Thoracic aorta (tissue), 2 donors: ENCODE measurements at regions not wholly inside any gene's neighbourhood (a gene's known extent, or its start where the extent isn't known, plus 50 kb on each side); places are given as distances from the start of the nearest gene placed in this dataset.

Source experiments
- ATAC-seq: fragments of 150-250 bp; one replicate; pipeline ENCODE4 v1.8.0; 2017; ENCODE audit warnings: low read depth; ENCODE audit not compliant: insufficient number of reproducible peaks, low FRiP score
- DNase-seq: peaks from one replicate; pipeline ENCODE4 v3.0.0-alpha.2; 2020; ENCODE audit warnings: low spot score
- H3K27ac ChIP-seq, 2 donors: fragments of 200-600 bp; sonication (generic); 1 replicate in 1 of 2; 2 replicates in 1 of 2; pipeline ENCODE4 v1.5.1; 2016; ENCODE audit warnings: mild to moderate bottlenecking in 2 of 2, moderate library complexity in 2 of 2
- H3K27me3 ChIP-seq: fragments of 200-600 bp; sonication (generic); replicated peaks from 2 replicates; pipeline ENCODE4 v1.6.0; 2016; ENCODE audit warnings: mild to moderate bottlenecking; ENCODE audit not compliant: insufficient read depth
- H3K36me3 ChIP-seq: fragments of 200-600 bp; sonication (generic); one replicate; pipeline ENCODE4 v1.5.1; 2016
- H3K4me1 ChIP-seq, 2 donors: fragments of 200-600 bp; sonication (generic); 1 replicate in 1 of 2; 2 replicates in 1 of 2; pipeline versions ENCODE4 v1.5.1 to v1.6.0; 2016; ENCODE audit warnings: low read depth in 2 of 2, mild to moderate bottlenecking in 1 of 2; ENCODE audit not compliant: control insufficient read depth in 1 of 2
- H3K4me3 ChIP-seq: fragments of 200-600 bp; sonication (generic); 2 replicates; pipeline ENCODE4 v1.5.1; 2016; ENCODE audit warnings: mild to moderate bottlenecking
- H3K9me3 ChIP-seq: fragments of 200-600 bp; sonication (generic); 2 replicates; pipeline ENCODE4 v1.5.1; 2016
- CTCF ChIP-seq: fragments of 200-600 bp; sonication (generic); IDR thresholded peaks from one replicate; pipeline ENCODE4 v1.5.1; 2019; ENCODE audit warnings: antibody characterized with exemption

- no peak for TF ChIP-seq CTCF
- no peaks in the 10 kb centered on the region for H3K27me3 ChIP-seq
- no peak for DNase-seq
- no peaks in the 10 kb centered on the region for H3K9me3 ChIP-seq
- H3K4me1 ChIP-seq: no peaks in the 10 kb centered on the region
- ATAC-seq: no peak
- H3K36me3 ChIP-seq: no peaks in the 10 kb centered on the region
- H3K4me3 ChIP-seq: no peak overlapping the region
- no peak overlapping the region for H3K27ac ChIP-seq
Observed at GRCh38 chr7:110050785-110051184, 1040.1 kb upstream of the LRRN3 start.

GRCh38 chr7:110051372-110051771, 1039.6 kb upstream of the LRRN3 start:
- Histone ChIP-seq H3K4me3 (no peak overlapping the region), H3K4me1 (no peaks in the 10 kb centered on the region), H3K9me3 (no peaks in the 10 kb centered on the region), H3K27me3 (no peaks in the 10 kb centered on the region), H3K36me3 (no peaks in the 10 kb centered on the region), H3K27ac (no peak overlapping the region)
- ATAC-seq (no peak), DNase-seq (no peak)
- no peak for TF ChIP-seq CTCF

- TF ChIP-seq CTCF: no peak
- no peak overlapping the region for H3K4me3 ChIP-seq
- no peak for ATAC-seq
- no peak overlapping the region for H3K27ac ChIP-seq
- no peak for DNase-seq
- no peaks in the 10 kb centered on the region for H3K4me1 ChIP-seq
- no peaks in the 10 kb centered on the region for H3K36me3 ChIP-seq
- H3K9me3 ChIP-seq: no peaks in the 10 kb centered on the region
- no peaks in the 10 kb centered on the region for H3K27me3 ChIP-seq
Observed at GRCh38 chr7:110056331-110056730, 1034.6 kb upstream of the LRRN3 start.

- Histone ChIP-seq H3K4me3 (no peak overlapping the region), H3K27ac (no peak overlapping the region), H3K9me3 (no peaks in the 10 kb centered on the region), H3K36me3 (no peaks in the 10 kb centered on the region), H3K27me3 (no peaks in the 10 kb centered on the region), H3K4me1 (no peaks in the 10 kb centered on the region)
- no peak for TF ChIP-seq CTCF
- DNase-seq: no peak
- no peak for ATAC-seq
Observed at GRCh38 chr7:110058401-110058800, 1032.5 kb upstream of the LRRN3 start.

- Histone ChIP-seq H3K27me3 (no peaks in the 10 kb centered on the region), H3K27ac (no peak overlapping the region), H3K36me3 (no peaks in the 10 kb centered on the region), H3K9me3 (no peaks in the 10 kb centered on the region), H3K4me1 (no peaks in the 10 kb centered on the region), H3K4me3 (no peak overlapping the region)
- ATAC-seq: no peak
- DNase-seq: no peak
- TF ChIP-seq CTCF: no peak
Observed at GRCh38 chr7:110061387-110061786, 1029.5 kb upstream of the LRRN3 start.
